ENCODE measurements at regions not wholly inside any gene's neighbourhood (a gene's known extent, or its start where the extent isn't known, plus 50 kb on each side); places are given as distances from the start of the nearest gene placed in this dataset.
"Not testable (repeated sequence)": the region's sequence is repeated elsewhere in the genome, so short reads cannot be mapped to it uniquely, and the experiment has no call there.

- H3K4me2 ChIP-seq (ENCODE audit: low read length) = no peak overlapping the region
- H2AFZ ChIP-seq (ENCODE audit: low read depth, low read length) = no peak overlapping the region
- H3K36me3 ChIP-seq (ENCODE audit: insufficient read depth, low read length) = no peaks in the 10 kb centered on the region
- H3K9ac ChIP-seq (ENCODE audit: low read length) = no peak overlapping the region
- no peaks in the 10 kb centered on the region for H3K79me2 ChIP-seq (replicated peaks; ENCODE audit: insufficient read depth, low read length)
- no peaks in the 10 kb centered on the region for H3F3A ChIP-seq (ENCODE audit: insufficient read depth, low read length, poor library complexity, severe bottlenecking)
- no peak for TF ChIP-seq EZH2 (IDR thresholded peaks at IDR 0.05; ENCODE audit: borderline replicate concordance, insufficient read depth, low read length, poor library complexity, severe bottlenecking)
- TF ChIP-seq POLR2AphosphoS5 (IDR thresholded peaks at IDR 0.05) = no peak
- TF ChIP-seq CTCF (IDR thresholded peaks at IDR 0.05; ENCODE audit: poor library complexity, severe bottlenecking) = no peak
- no peak for TF ChIP-seq RAD21 (conservative IDR thresholded peaks at IDR 0.05)
- TF ChIP-seq TAF1 (IDR thresholded peaks at IDR 0.05; ENCODE audit: low read depth) = no peak
- no peak for TF ChIP-seq EP300 (conservative IDR thresholded peaks at IDR 0.05; ENCODE audit: poor library complexity, severe bottlenecking)
- no peak for TF ChIP-seq SMC3 (conservative IDR thresholded peaks at IDR 0.05; ENCODE audit: poor library complexity)
- TF ChIP-seq REST (IDR thresholded peaks at IDR 0.05; ENCODE audit: borderline replicate concordance) = no peak
- TF ChIP-seq MXI1 (conservative IDR thresholded peaks at IDR 0.05; ENCODE audit: poor library complexity, severe bottlenecking) = no peak
- H3K27ac ChIP-seq (ENCODE audit: low read length) = no peak overlapping the region
- H3K27me3 ChIP-seq (ENCODE audit: insufficient read depth, low read depth, low read length) = no peaks in the 10 kb centered on the region
- no peak overlapping the region for H3K4me3 ChIP-seq (ENCODE audit: low read length)
- no peaks in the 10 kb centered on the region for H3K9me2 ChIP-seq (ENCODE audit: insufficient read depth, low read length)
- peaks cover 3% of the 10 kb centered on the region for H4K20me1 ChIP-seq (ENCODE audit: insufficient read depth)
- peaks cover 7% of the 10 kb centered on the region for H3K9me3 ChIP-seq (ENCODE audit: low read length)
Observed at GRCh38 chr12:23376238-23376637, 573.2 kb downstream of the SOX5 start.

GRCh38 chr12:23380419-23381100 lies 568.9 kb downstream of the SOX5 start:
- Histone ChIP-seq H3K9ac (ENCODE audit: low read length) (no peak overlapping the region), H3K79me2 (replicated peaks; ENCODE audit: insufficient read depth, low read length) (no peaks in the 10 kb centered on the region), H3K9me3 (ENCODE audit: low read length) (peaks cover 7% of the 10 kb centered on the region), H3K4me2 (ENCODE audit: low read length) (no peak overlapping the region), H3K27me3 (ENCODE audit: insufficient read depth, low read depth, low read length) (no peaks in the 10 kb centered on the region), H3K9me2 (ENCODE audit: insufficient read depth, low read length) (no peaks in the 10 kb centered on the region), H2AFZ (ENCODE audit: low read depth, low read length) (no peak overlapping the region), H3F3A (ENCODE audit: insufficient read depth, low read length, poor library complexity, severe bottlenecking) (no peaks in the 10 kb centered on the region), H3K27ac (ENCODE audit: low read length) (no peak overlapping the region), H3K4me3 (ENCODE audit: low read length) (no peak overlapping the region), H4K20me1 (ENCODE audit: insufficient read depth) (no peaks in the 10 kb centered on the region), H3K36me3 (ENCODE audit: insufficient read depth, low read length) (no peaks in the 10 kb centered on the region)
- TF ChIP-seq POLR2AphosphoS5 (IDR thresholded peaks at IDR 0.05) = no peak

- H3K9me3 ChIP-seq (ENCODE audit: low read length); H4K20me1 ChIP-seq (ENCODE audit: insufficient read depth); H3K79me2 ChIP-seq (replicated peaks; ENCODE audit: insufficient read depth, low read length); H2AFZ ChIP-seq (ENCODE audit: low read depth, low read length); H3K27me3 ChIP-seq (ENCODE audit: insufficient read depth, low read depth, low read length); H3K4me3 ChIP-seq (ENCODE audit: low read length); H3K27ac ChIP-seq (ENCODE audit: low read length); H3K9me2 ChIP-seq (ENCODE audit: insufficient read depth, low read length); H3F3A ChIP-seq (ENCODE audit: insufficient read depth, low read length, poor library complexity, severe bottlenecking); H3K4me2 ChIP-seq (ENCODE audit: low read length); H3K36me3 ChIP-seq (ENCODE audit: insufficient read depth, low read length); H3K9ac ChIP-seq (ENCODE audit: low read length): not testable (repeated sequence)
Observed at GRCh38 chr12:23388898-23389297, 560.6 kb downstream of the SOX5 start.

GRCh38 chr12:23389315-23389714 lies 560.2 kb downstream of the SOX5 start:
- H3K9ac ChIP-seq (ENCODE audit: low read length); H3K4me2 ChIP-seq (ENCODE audit: low read length); H3K79me2 ChIP-seq (replicated peaks; ENCODE audit: insufficient read depth, low read length); H4K20me1 ChIP-seq (ENCODE audit: insufficient read depth); H3K36me3 ChIP-seq (ENCODE audit: insufficient read depth, low read length); H3K27me3 ChIP-seq (ENCODE audit: insufficient read depth, low read depth, low read length); H3K27ac ChIP-seq (ENCODE audit: low read length); H3K9me3 ChIP-seq (ENCODE audit: low read length); H2AFZ ChIP-seq (ENCODE audit: low read depth, low read length); H3F3A ChIP-seq (ENCODE audit: insufficient read depth, low read length, poor library complexity, severe bottlenecking); H3K4me3 ChIP-seq (ENCODE audit: low read length); H3K9me2 ChIP-seq (ENCODE audit: insufficient read depth, low read length): not testable (repeated sequence)

Measured in neural cell (in vitro differentiated cells).